Right atrium auricular region (tissue), 2 donors: ENCODE measurements at regions not wholly inside any gene's neighbourhood (a gene's known extent, or its start where the extent isn't known, plus 50 kb on each side); places are given as distances from the start of the nearest gene placed in this dataset.

ENCODE experiments used
- DNase-seq: peaks from one replicate; pipeline ENCODE4 v3.0.0-alpha.2; 2019; ENCODE audit warnings: low spot score
- H3K27ac ChIP-seq, 2 donors: fragments of 200-600 bp; sonication (generic); 1 replicate in 1 of 2; 2 replicates in 1 of 2; pipeline ENCODE4 v1.5.1; 2016 to 2019
- H3K27me3 ChIP-seq, 2 donors: fragments of 200-600 bp; sonication (generic); one replicate each; pipeline versions ENCODE4 v1.5.1 to v1.6.0; 2017 to 2019
- H3K36me3 ChIP-seq: fragments of 200-600 bp; sonication (generic); one replicate; pipeline ENCODE4 v1.5.1; 2016
- H3K4me1 ChIP-seq, 2 donors: fragments of 200-600 bp; sonication (generic); one replicate each; pipeline versions ENCODE4 v1.5.1 to v1.6.0; 2017 to 2019
- H3K4me3 ChIP-seq, 2 donors: fragments of 200-600 bp; sonication (generic); 1 replicate in 1 of 2; 2 replicates in 1 of 2; pipeline ENCODE4 v1.5.1; 2017 to 2019; ENCODE audit warnings: mild to moderate bottlenecking in 1 of 2, moderate library complexity in 1 of 2
- H3K9me3 ChIP-seq, 2 donors: fragments of 200-600 bp; sonication (generic); one replicate each; pipeline ENCODE4 v1.5.1; 2019
- CTCF ChIP-seq, 2 donors: fragments of 200-600 bp; sonication (generic); IDR thresholded peaks; one replicate each; pipeline ENCODE4 v1.5.1; 2019; ENCODE audit warnings: antibody characterized with exemption in 2 of 2

GRCh38 chr10:111142092-111142768 lies 65.4 kb downstream of the ADRA2A start:
- DNase-seq: no peak
- H3K9me3 ChIP-seq: no peaks in the 10 kb centered on the region
- no peak for TF ChIP-seq CTCF (IDR thresholded peaks at IDR 0.05)
- H3K27me3 ChIP-seq: no peaks in the 10 kb centered on the region
- H3K36me3 ChIP-seq: no peaks in the 10 kb centered on the region
- no peaks in the 10 kb centered on the region for H3K4me1 ChIP-seq
- no peak overlapping the region for H3K4me3 ChIP-seq
- H3K27ac ChIP-seq: no peak overlapping the region

GRCh38 chr10:111146025-111146640 lies 69.3 kb downstream of the ADRA2A start:
- TF ChIP-seq CTCF (IDR thresholded peaks at IDR 0.05): no peak
- no peaks in the 10 kb centered on the region for H3K27me3 ChIP-seq
- DNase-seq: no peak

GRCh38 chr10:111148025-111148424 lies 71.2 kb downstream of the ADRA2A start:
- TF ChIP-seq CTCF (IDR thresholded peaks at IDR 0.05): no peak
- no peaks in the 10 kb centered on the region for H3K4me1 ChIP-seq
- no peak for DNase-seq

More at GRCh38 chr10:111146025-111146640, 69.3 kb downstream of the ADRA2A start:
- Histone ChIP-seq H3K9me3 (no peaks in the 10 kb centered on the region), H3K27ac (no peak overlapping the region), H3K36me3 (no peaks in the 10 kb centered on the region), H3K4me1 (no peaks in the 10 kb centered on the region), H3K4me3 (no peak overlapping the region)

GRCh38 chr10:111148440-111148839 lies 71.6 kb downstream of the ADRA2A start:
- no peak for TF ChIP-seq CTCF (IDR thresholded peaks at IDR 0.05)
- H3K27me3 ChIP-seq: no peaks in the 10 kb centered on the region

More at GRCh38 chr10:111148025-111148424, 71.2 kb downstream of the ADRA2A start:
- H3K27ac ChIP-seq: no peak overlapping the region
- H3K27me3 ChIP-seq: no peaks in the 10 kb centered on the region
- no peak overlapping the region for H3K4me3 ChIP-seq
- H3K36me3 ChIP-seq: no peaks in the 10 kb centered on the region
- H3K9me3 ChIP-seq: no peaks in the 10 kb centered on the region

GRCh38 chr10:111150691-111151090 lies 73.9 kb downstream of the ADRA2A start:
- TF ChIP-seq CTCF (IDR thresholded peaks at IDR 0.05): no peak
- Histone ChIP-seq H3K9me3 (no peaks in the 10 kb centered on the region), H3K27ac (no peak overlapping the region), H3K27me3 (no peaks in the 10 kb centered on the region), H3K4me3 (no peak overlapping the region), H3K36me3 (no peaks in the 10 kb centered on the region), H3K4me1 (no peaks in the 10 kb centered on the region)
- DNase-seq: no peak

More at GRCh38 chr10:111148440-111148839, 71.6 kb downstream of the ADRA2A start:
- Histone ChIP-seq H3K27ac (no peak overlapping the region), H3K36me3 (no peaks in the 10 kb centered on the region), H3K4me3 (no peak overlapping the region), H3K4me1 (no peaks in the 10 kb centered on the region), H3K9me3 (no peaks in the 10 kb centered on the region)
- no peak for DNase-seq
